Gastrocnemius medialis (tissue), 4 donors: ENCODE measurements at regions not wholly inside any gene's neighbourhood (a gene's known extent, or its start where the extent isn't known, plus 50 kb on each side); places are given as distances from the start of the nearest gene placed in this dataset.

Source experiments
- CTCF ChIP-seq, 5 experiments: fragments of 450-650 bp in 3 of 5; fragments of 200-600 bp in 2 of 5; sonication (generic) in 2 of 5; IDR thresholded peaks in 4 of 5; conservative IDR thresholded peaks in 1 of 5; 1 replicate in 4 of 5; 2 replicates in 1 of 5; pipeline ENCODE4 v1.5.1; 2016 to 2019; ENCODE audit warnings: antibody characterized with exemption in 5 of 5, mild to moderate bottlenecking in 3 of 5, moderate library complexity in 3 of 5
- POLR2A ChIP-seq, 2 donors: fragments of 450-650 bp; IDR thresholded peaks; one replicate each; pipeline ENCODE4 v1.6.1; 2017; ENCODE audit warnings: antibody characterized with exemption in 2 of 2, mild to moderate bottlenecking in 2 of 2, moderate library complexity in 2 of 2

GRCh38 chr9:31588756-31589155, 795.7 kb upstream of the ACO1 start:
- no peak for TF ChIP-seq CTCF (IDR thresholded peaks at IDR 0.05 in 4 of 5, conservative IDR thresholded peaks at IDR 0.05 in 1 of 5)
- TF ChIP-seq POLR2A (IDR thresholded peaks at IDR 0.05), result no peak
